Epidermal melanocyte (primary cell): ENCODE measurements at regions not wholly inside any gene's neighbourhood (a gene's known extent, or its start where the extent isn't known, plus 50 kb on each side); places are given as distances from the start of the nearest gene placed in this dataset.

Experiments
- DNase-seq: peaks from one replicate; pipeline ENCODE4 v3.0.0; 2011; ENCODE audit warnings: low spot score; ENCODE audit not compliant: insufficient read length

- no peak for DNase-seq
Observed at GRCh38 chr2:6264198-6264597, 572.0 kb downstream of the SOX11 start.

GRCh38 chr2:6281524-6281923, 584.2 kb downstream of the CMPK2 start:
- DNase-seq, result no peak

GRCh38 chr2:6283259-6283658, 582.4 kb downstream of the CMPK2 start:
- no peak for DNase-seq

GRCh38 chr2:6287406-6287805, 578.3 kb downstream of the CMPK2 start:
- no peak for DNase-seq

- no peak for DNase-seq
Observed at GRCh38 chr2:6288791-6289190, 576.9 kb downstream of the CMPK2 start.

GRCh38 chr2:6290217-6291015, 575.3 kb downstream of the CMPK2 start:
- no peak for DNase-seq

- no peak for DNase-seq
Observed at GRCh38 chr2:6294791-6295190, 570.9 kb downstream of the CMPK2 start.

GRCh38 chr2:6297238-6297637, 568.5 kb downstream of the CMPK2 start:
- DNase-seq, result no peak

GRCh38 chr2:6301426-6301825, 564.3 kb downstream of the CMPK2 start:
- no peak for DNase-seq

GRCh38 chr2:6308986-6309385, 556.7 kb downstream of the CMPK2 start:
- DNase-seq, result no peak

- DNase-seq, result no peak
Observed at GRCh38 chr2:6309415-6310255, 556.1 kb downstream of the CMPK2 start.

GRCh38 chr2:6310256-6311215, 555.2 kb downstream of the CMPK2 start:
- DNase-seq, result no peak

- DNase-seq, result no peak
Observed at GRCh38 chr2:6312367-6312766, 553.3 kb downstream of the CMPK2 start.

GRCh38 chr2:6314218-6314960, 551.3 kb downstream of the CMPK2 start:
- DNase-seq, result no peak

GRCh38 chr2:6325616-6326015, 540.1 kb downstream of the CMPK2 start:
- DNase-seq, result no peak

- DNase-seq, result no peak
Observed at GRCh38 chr2:6326958-6327357, 538.7 kb downstream of the CMPK2 start.

GRCh38 chr2:6336752-6337471, 528.8 kb downstream of the CMPK2 start:
- no peak for DNase-seq

- no peak for DNase-seq
Observed at GRCh38 chr2:6337472-6337820, 528.3 kb downstream of the CMPK2 start.

- no peak for DNase-seq
Observed at GRCh38 chr2:6341588-6342129, 524.0 kb downstream of the CMPK2 start.
